ENCODE measurements at regions not wholly inside any gene's neighbourhood (a gene's known extent, or its start where the extent isn't known, plus 50 kb on each side); places are given as distances from the start of the nearest gene placed in this dataset.

GRCh38 chr21:34022627-34023335 is 50.6 kb upstream of the MRPS6 start:
- DNase-seq (ENCODE audit: low spot score) = no peak
- CTCF ChIA-PET = interaction anchor here (0.5 kb wide), 1 partner anchor 212 kb away, joined by 3 read pairs; no protein-coding TSS in a partner anchor
- no peak overlapping the region for H3K27ac ChIP-seq
- TF ChIP-seq, protein P1, sequence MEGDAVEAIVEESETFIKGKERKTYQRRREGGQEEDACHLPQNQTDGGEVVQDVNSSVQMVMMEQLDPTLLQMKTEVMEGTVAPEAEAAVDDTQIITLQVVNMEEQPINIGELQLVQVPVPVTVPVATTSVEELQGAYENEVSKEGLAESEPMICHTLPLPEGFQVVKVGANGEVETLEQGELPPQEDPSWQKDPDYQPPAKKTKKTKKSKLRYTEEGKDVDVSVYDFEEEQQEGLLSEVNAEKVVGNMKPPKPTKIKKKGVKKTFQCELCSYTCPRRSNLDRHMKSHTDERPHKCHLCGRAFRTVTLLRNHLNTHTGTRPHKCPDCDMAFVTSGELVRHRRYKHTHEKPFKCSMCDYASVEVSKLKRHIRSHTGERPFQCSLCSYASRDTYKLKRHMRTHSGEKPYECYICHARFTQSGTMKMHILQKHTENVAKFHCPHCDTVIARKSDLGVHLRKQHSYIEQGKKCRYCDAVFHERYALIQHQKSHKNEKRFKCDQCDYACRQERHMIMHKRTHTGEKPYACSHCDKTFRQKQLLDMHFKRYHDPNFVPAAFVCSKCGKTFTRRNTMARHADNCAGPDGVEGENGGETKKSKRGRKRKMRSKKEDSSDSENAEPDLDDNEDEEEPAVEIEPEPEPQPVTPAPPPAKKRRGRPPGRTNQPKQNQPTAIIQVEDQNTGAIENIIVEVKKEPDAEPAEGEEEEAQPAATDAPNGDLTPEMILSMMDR (conservative IDR thresholded peaks at IDR 0.05; ENCODE audit: low read depth) = no peak
- POLR2A ChIA-PET (ENCODE audit: low non-redundant PET) = no interaction called here

GRCh38 chr21:34021726-34022125 is 51.7 kb upstream of the MRPS6 start:
- DNase-seq (ENCODE audit: low spot score) = no peak
- CTCF ChIA-PET = interaction anchor here (0.7 kb wide), 1 partner anchor 55 kb away, joined by 3 read pairs; no protein-coding TSS in a partner anchor
- H3K27ac ChIP-seq = no peak overlapping the region
- POLR2A ChIA-PET (ENCODE audit: low non-redundant PET) = no interaction called here
- TF ChIP-seq, protein P1 (conservative IDR thresholded peaks at IDR 0.05; ENCODE audit: low read depth) = no peak

DNA sequence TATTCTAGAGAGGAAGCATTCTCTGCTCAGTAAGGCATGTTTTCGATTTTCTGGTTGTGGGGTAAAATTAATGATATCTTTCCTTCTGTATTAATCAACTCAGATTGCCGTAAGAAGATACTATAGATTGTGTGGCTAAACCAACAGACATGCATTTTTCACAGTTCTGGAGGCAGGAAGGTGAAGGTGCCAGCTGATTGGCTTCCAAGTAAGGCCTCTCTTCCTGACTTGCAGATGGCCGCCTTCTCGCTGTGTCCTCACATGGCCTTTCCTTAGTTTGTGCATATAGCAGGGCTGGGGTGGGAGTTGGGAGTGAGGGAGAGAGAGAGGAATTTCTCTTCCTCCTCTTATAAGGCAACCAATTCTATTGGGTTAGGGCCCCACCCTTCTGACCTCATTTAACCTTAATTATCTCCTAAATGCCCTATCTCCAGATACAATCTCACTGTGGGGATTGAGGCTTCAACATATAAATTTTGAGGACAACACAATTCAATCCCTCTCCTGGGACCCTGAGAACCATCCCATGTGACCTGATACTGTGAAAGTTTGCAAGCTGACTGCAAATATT is 52.3 kb upstream of the MRPS6 start:
- H3K27ac ChIP-seq = no peak overlapping the region
- ChIA-PET POLR2A (ENCODE audit: low non-redundant PET) (no interaction called here), CTCF (no interaction called here)
- TF ChIP-seq, protein P1 (conservative IDR thresholded peaks at IDR 0.05; ENCODE audit: low read depth) = no peak
- no peak for DNase-seq (ENCODE audit: low spot score)

GRCh38 chr21:34020005-34020847 is 53.2 kb upstream of the MRPS6 start:
- POLR2A ChIA-PET (ENCODE audit: low non-redundant PET) = no interaction called here
- TF ChIP-seq, protein P1 (conservative IDR thresholded peaks at IDR 0.05; ENCODE audit: low read depth) = no peak
- CTCF ChIA-PET = no interaction called here
- no peak for DNase-seq (ENCODE audit: low spot score)
- H3K27ac ChIP-seq = no peak overlapping the region

DNA sequence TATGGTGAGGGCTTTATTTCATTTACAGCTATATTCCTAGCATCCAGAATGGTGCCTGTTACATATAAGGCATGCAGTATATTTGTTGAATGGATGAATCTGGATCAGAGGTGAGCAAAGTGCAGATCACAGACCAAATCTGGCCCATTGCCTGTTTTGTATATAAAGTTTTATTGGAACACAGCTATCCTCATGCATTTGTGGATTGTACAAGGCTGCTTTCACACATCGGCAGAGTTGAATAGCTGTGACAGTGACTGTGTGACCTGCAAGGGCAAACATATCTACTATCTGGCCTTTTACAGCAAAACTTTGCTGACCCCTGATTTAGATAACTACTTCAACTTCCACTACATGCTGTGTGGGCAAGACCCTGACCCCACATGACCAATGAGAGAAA is 54.0 kb upstream of the MRPS6 start:
- H3K27ac ChIP-seq = no peak overlapping the region
- CTCF ChIA-PET = no interaction called here
- POLR2A ChIA-PET (ENCODE audit: low non-redundant PET) = no interaction called here
- DNase-seq (ENCODE audit: low spot score) = no peak
- TF ChIP-seq, protein P1 (conservative IDR thresholded peaks at IDR 0.05; ENCODE audit: low read depth) = no peak

DNA sequence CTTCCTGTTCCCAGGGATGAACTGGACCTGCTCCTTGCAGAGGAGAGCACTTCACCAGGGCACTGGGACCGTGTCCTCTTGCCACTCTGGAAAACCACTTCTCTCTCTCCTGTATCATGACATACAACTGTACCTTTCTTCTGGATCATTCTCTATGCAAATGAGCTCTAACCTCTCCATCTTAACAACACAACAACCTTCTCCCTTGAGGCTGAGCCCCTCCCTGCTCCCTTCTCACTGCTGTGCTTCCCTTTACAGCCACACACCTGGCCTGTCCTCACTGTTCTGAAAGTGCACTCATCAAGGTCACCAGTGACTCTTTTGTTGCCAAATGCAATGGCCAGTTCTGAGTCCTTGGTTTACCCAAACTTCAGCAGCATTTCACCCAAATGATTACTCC is 54.5 kb upstream of the MRPS6 start:
- no peak overlapping the region for H3K27ac ChIP-seq
- TF ChIP-seq, protein P1 (conservative IDR thresholded peaks at IDR 0.05; ENCODE audit: low read depth) = no peak
- ChIA-PET POLR2A (ENCODE audit: low non-redundant PET) (no interaction called here), CTCF (no interaction called here)
- no peak for DNase-seq (ENCODE audit: low spot score)

Measured in RWPE1 (cell line).